Thyroid gland (tissue), 4 donors: ENCODE measurements at regions not wholly inside any gene's neighbourhood (a gene's known extent, or its start where the extent isn't known, plus 50 kb on each side); places are given as distances from the start of the nearest gene placed in this dataset.

ENCODE experiments used
- CTCF ChIP-seq, 6 experiments: fragments of 200-600 bp in 3 of 6; fragments of 450-650 bp in 3 of 6; sonication (generic) in 3 of 6; IDR thresholded peaks; one replicate each; pipeline ENCODE4 v1.5.1; 2016 to 2019; ENCODE audit warnings: antibody characterized with exemption in 6 of 6, mild to moderate bottlenecking in 2 of 6, inconsistent platforms in 1 of 6, moderate library complexity in 1 of 6
- POLR2A ChIP-seq, 2 donors: fragments of 450-650 bp; IDR thresholded peaks; one replicate each; pipeline ENCODE4 v1.6.1; 2017; ENCODE audit warnings: antibody characterized with exemption in 2 of 2, mild to moderate bottlenecking in 2 of 2, moderate library complexity in 1 of 2

- TF ChIP-seq CTCF (IDR thresholded peaks at IDR 0.05): no peak
- no peak for TF ChIP-seq POLR2A (IDR thresholded peaks at IDR 0.05)
These were observed 1308.8 kb downstream of the EFNA5 start for GRCh38 chr5:106361905-106362304.
